ENCODE measurements at regions not wholly inside any gene's neighbourhood (a gene's known extent, or its start where the extent isn't known, plus 50 kb on each side); places are given as distances from the start of the nearest gene placed in this dataset.
"Not testable (repeated sequence)": the region's sequence is repeated elsewhere in the genome, so short reads cannot be mapped to it uniquely, and the experiment has no call there.

DNA sequence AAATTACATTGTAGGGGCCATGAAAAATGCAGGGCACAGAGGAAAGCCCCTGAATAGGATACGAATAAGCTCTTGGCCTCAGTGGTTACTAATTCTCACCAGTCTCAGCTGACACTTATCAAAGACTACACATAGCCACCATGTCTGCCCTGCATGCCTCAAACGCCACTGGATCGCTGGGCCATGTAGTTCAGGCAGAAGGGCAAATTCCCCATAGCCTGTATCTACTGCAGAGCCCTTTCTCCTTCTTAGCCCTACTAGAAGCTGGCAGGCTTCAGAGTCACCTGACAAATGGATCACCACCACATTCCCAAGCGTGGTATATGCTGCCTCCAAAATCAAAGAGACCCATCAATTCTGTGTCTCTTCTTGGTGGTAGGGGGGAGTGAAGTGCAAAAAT, 177.4 kb downstream of the MINAR1 start:
- TF ChIP-seq CTCF (IDR thresholded peaks at IDR 0.05), result no peak
- Mint-ChIP-seq H3K4me1 (peaks cover 9% of the 10 kb centered on the region), H3K9me3 (no peaks in the 10 kb centered on the region), H3K36me3 (ENCODE audit: low read depth) (no peaks in the 10 kb centered on the region), H3K27ac (no peak overlapping the region), H3K4me3 (no peak overlapping the region), H3K27me3 (ENCODE audit: low read depth, poor library complexity) (peaks cover 3% of the 10 kb centered on the region)
- DNase-seq, result no peak

- peaks cover 3% of the 10 kb centered on the region for H3K27me3 Mint-ChIP-seq (ENCODE audit: low read depth, poor library complexity)
- TF ChIP-seq CTCF (IDR thresholded peaks at IDR 0.05), result no peak
- peaks cover 9% of the 10 kb centered on the region for H3K4me1 Mint-ChIP-seq
- H3K9me3 Mint-ChIP-seq, result no peaks in the 10 kb centered on the region
- no peaks in the 10 kb centered on the region for H3K36me3 Mint-ChIP-seq (ENCODE audit: low read depth)
- H3K27ac Mint-ChIP-seq, result no peak overlapping the region
- no peak for DNase-seq
- no peak overlapping the region for H3K4me3 Mint-ChIP-seq
Measured at GRCh38 chr15:79610021-79610420, 177.9 kb downstream of the MINAR1 start.

DNA sequence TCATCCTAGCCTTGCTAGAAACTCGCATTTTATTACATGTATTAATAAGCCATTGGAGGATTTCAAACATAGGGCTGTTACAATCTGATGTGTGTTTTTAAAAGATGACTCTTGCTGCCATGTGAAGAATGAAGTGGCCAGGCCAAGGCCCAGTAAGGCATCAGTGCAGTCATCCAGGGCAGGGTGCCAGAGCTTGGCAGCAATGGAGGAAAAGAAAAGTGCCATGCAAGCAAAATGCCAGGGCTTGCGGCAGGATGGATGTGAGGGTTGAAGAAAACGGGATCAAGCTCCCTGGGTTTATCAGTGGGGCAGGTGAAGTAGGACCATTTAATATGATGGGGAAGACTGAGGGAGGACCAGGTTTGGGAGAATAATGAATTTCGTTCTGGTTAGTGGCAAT, 183.6 kb downstream of the MINAR1 start:
- H3K27me3 Mint-ChIP-seq (ENCODE audit: low read depth, poor library complexity), result no peaks in the 10 kb centered on the region
- H3K4me3 Mint-ChIP-seq, result no peak overlapping the region
- no peaks in the 10 kb centered on the region for H3K36me3 Mint-ChIP-seq (ENCODE audit: low read depth)
- TF ChIP-seq CTCF (IDR thresholded peaks at IDR 0.05), result no peak
- H3K4me1 Mint-ChIP-seq, result no peaks in the 10 kb centered on the region
- no peak for DNase-seq
- H3K27ac Mint-ChIP-seq, result no peak overlapping the region
- H3K9me3 Mint-ChIP-seq, result no peaks in the 10 kb centered on the region

- no peaks in the 10 kb centered on the region for H3K4me1 Mint-ChIP-seq
- DNase-seq, result no peak
- H3K36me3 Mint-ChIP-seq (ENCODE audit: low read depth), result no peaks in the 10 kb centered on the region
- TF ChIP-seq CTCF (IDR thresholded peaks at IDR 0.05), result no peak
- H3K27me3 Mint-ChIP-seq (ENCODE audit: low read depth, poor library complexity), result no peaks in the 10 kb centered on the region
- no peak overlapping the region for H3K27ac Mint-ChIP-seq
- no peak overlapping the region for H3K4me3 Mint-ChIP-seq
- no peaks in the 10 kb centered on the region for H3K9me3 Mint-ChIP-seq
Measured at GRCh38 chr15:79617071-79617470, 184.9 kb downstream of the MINAR1 start.

DNA sequence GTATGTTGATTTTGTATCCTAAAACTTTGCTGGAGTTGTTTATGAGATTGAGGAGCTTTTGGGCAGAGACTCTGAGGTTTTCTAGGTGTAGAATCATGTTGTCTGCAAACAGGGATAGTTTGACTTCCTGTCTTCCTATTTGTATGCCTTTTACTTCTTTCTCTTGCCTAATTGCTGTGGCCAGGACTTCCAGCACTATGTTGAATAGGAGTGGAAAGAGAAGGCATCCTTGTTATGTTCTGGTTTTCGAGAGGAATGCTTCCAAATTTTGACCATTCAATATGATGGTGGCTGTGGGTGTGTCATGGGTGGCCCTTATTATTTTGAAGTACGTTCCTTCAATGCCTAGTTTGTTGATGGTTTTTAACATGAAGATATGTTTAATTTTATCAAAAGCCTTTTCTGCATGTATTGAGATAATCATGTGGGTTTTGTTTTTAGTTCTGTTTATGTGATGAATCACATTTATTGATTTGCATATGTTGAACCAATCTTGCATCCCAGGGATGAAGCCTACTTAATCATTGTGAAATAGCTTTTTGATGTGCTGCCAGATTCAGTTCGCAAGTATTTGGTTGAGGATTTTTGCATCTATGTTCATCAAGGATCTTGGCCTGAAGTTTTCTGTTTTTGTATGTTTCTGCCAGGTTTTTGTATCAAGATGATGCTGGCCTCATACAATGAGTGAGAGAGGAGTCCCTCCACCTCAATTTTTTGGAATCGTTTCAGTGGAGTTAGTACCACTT, 188.1 kb downstream of the MINAR1 start:
- Mint-ChIP-seq H3K27me3 (ENCODE audit: low read depth, poor library complexity) (no peaks in the 10 kb centered on the region), H3K27ac (no peak overlapping the region), H3K4me3 (no peak overlapping the region), H3K9me3 (no peaks in the 10 kb centered on the region), H3K36me3 (ENCODE audit: low read depth) (no peaks in the 10 kb centered on the region), H3K4me1 (no peaks in the 10 kb centered on the region)
- no peak for TF ChIP-seq CTCF (IDR thresholded peaks at IDR 0.05)
- DNase-seq, result no peak

- H3K27me3 Mint-ChIP-seq (ENCODE audit: low read depth, poor library complexity); H3K27ac Mint-ChIP-seq; H3K4me1 Mint-ChIP-seq; H3K9me3 Mint-ChIP-seq; H3K36me3 Mint-ChIP-seq (ENCODE audit: low read depth); H3K4me3 Mint-ChIP-seq; DNase-seq: not testable (repeated sequence)
Measured at GRCh38 chr15:79621805-79622204, 189.7 kb downstream of the MINAR1 start.

Data from nephron progenitor cell (in vitro differentiated cells).